ENCODE measurements at regions not wholly inside any gene's neighbourhood (a gene's known extent, or its start where the extent isn't known, plus 50 kb on each side); places are given as distances from the start of the nearest gene placed in this dataset.

- TF ChIP-seq EZH2 (IDR thresholded peaks at IDR 0.05; ENCODE audit: low read depth, unreplicated experiment) (no peak), CTCF (conservative IDR thresholded peaks at IDR 0.05; ENCODE audit: low read depth in 2 of 2) (no peak)
Observed at GRCh38 chr10:32151871-32152270, 95.6 kb upstream of the KIF5B start.
